ENCODE measurements at regions not wholly inside any gene's neighbourhood (a gene's known extent, or its start where the extent isn't known, plus 50 kb on each side); places are given as distances from the start of the nearest gene placed in this dataset.

GRCh38 chr6:137657351-137657911 lies 163.2 kb upstream of the OLIG3 start:
- Histone ChIP-seq H3T11ph (ENCODE audit: low read length) (no peak overlapping the region), H2AK5ac (ENCODE audit: insufficient read length, low read length) (no peak overlapping the region), H2BK15ac (ENCODE audit: low read depth, low read length) (no peak overlapping the region), H3K23me2 (ENCODE audit: insufficient read length, low read depth, low read length, poor library complexity, severe bottlenecking) (no peaks in the 10 kb centered on the region), H4K91ac (ENCODE audit: insufficient read length, low read depth, low read length) (no peak overlapping the region), H3K14ac (ENCODE audit: insufficient read depth, low read length) (no peak overlapping the region), H3K79me2 (ENCODE audit: insufficient read depth, low read length) (no peaks in the 10 kb centered on the region), H3K27ac (ENCODE audit: insufficient read length, low read depth, low read length) (no peak overlapping the region), H4K5ac (ENCODE audit: insufficient read length, low read depth, low read length) (no peak overlapping the region), H3K23ac (ENCODE audit: insufficient read length, low read depth, low read length) (no peak overlapping the region), H3K9ac (ENCODE audit: extremely low read depth, insufficient read length, low read length) (no peak overlapping the region), H3K56ac (ENCODE audit: insufficient read length, low read depth, low read length) (no peak overlapping the region), H3K4ac (ENCODE audit: low read depth, low read length) (no peak overlapping the region), H4K20me1 (ENCODE audit: control insufficient read depth, insufficient read depth, insufficient read length) (no peaks in the 10 kb centered on the region), H2BK120ac (ENCODE audit: low read depth, low read length, poor library complexity, severe bottlenecking) (no peak overlapping the region), H2BK12ac (ENCODE audit: insufficient read length, low read depth, low read length) (no peak overlapping the region), H2BK5ac (ENCODE audit: insufficient read length, low read length) (no peak overlapping the region), H3K18ac (ENCODE audit: insufficient read length, low read depth, low read length) (no peak overlapping the region), H3K79me1 (ENCODE audit: insufficient read depth, low read depth, low read length, poor library complexity, severe bottlenecking) (no peaks in the 10 kb centered on the region), H2BK20ac (ENCODE audit: low read depth, low read length, poor library complexity, severe bottlenecking) (no peak overlapping the region), H3K4me2 (ENCODE audit: insufficient read depth, insufficient read length, low read length) (no peak overlapping the region), H3K27me3 (ENCODE audit: insufficient read depth, low read length) (no peaks in the 10 kb centered on the region), H3K4me1 (ENCODE audit: insufficient read depth, low read length) (no peaks in the 10 kb centered on the region), H3K9me3 (ENCODE audit: control insufficient read depth, low read depth, low read length) (peaks cover 6% of the 10 kb centered on the region), H4K8ac (replicated peaks; ENCODE audit: insufficient read length, low read depth, low read length) (no peak overlapping the region), H2AFZ (ENCODE audit: low read length) (no peak overlapping the region)
- DNase-seq = no peak
- TF ChIP-seq CTCF (conservative IDR thresholded peaks at IDR 0.05) = no peak
- Mint-ChIP-seq H3K9me3 (peaks cover 3 to 8% of the 10 kb centered on the region in 2 experiments; a peak in 4 of 5 replicates), H3K27me3 (ENCODE audit: low read depth) (no peaks in the 10 kb centered on the region; the same call in none of the 2 replicates), H3K27ac (no peak overlapping the region), H3K4me3 (no peak overlapping the region), H3K36me3 (ENCODE audit: insufficient read depth in 1 of 3, low read depth in 3 of 3) (peaks cover 1 to 23% (median 12%) of the 10 kb centered on the region in 3 experiments; a peak in 6 of 7 replicates), H3K4me1 (0 out of 4 replicates have a peak, but pooled peaks cover 0 to 5% of the 10 kb centered on the region in 2 experiments)
- WGBS (ENCODE audit: extremely low coverage, insufficient read length, low lambda C conversion rate) = no CpG with 5 or more reads among the region's 1 CpG

All from H9 (cell line).